KMS-11 (cell line): ENCODE measurements at regions not wholly inside any gene's neighbourhood (a gene's known extent, or its start where the extent isn't known, plus 50 kb on each side); places are given as distances from the start of the nearest gene placed in this dataset.

Source experiments
- H2AFZ ChIP-seq: fragments of 200-600 bp; sonication (generic); 2 replicates; pipeline ENCODE4 v1.6.1; 2016; ENCODE audit warnings: antibody characterized with exemption, mixed run types, low read depth
- H3K27ac ChIP-seq: fragments of 200-600 bp; sonication (generic); 2 replicates; pipeline ENCODE4 v1.6.1; 2016; ENCODE audit warnings: mild to moderate bottlenecking, mixed run types
- H3K27me3 ChIP-seq: fragments of 200-600 bp; sonication (generic); 2 replicates; pipeline ENCODE4 v1.6.1; 2017; ENCODE audit warnings: mild to moderate bottlenecking, low read depth, mixed run types, moderate library complexity; ENCODE audit not compliant: insufficient read depth
- H3K36me3 ChIP-seq: fragments of 200-600 bp; sonication (generic); 2 replicates; pipeline ENCODE4 v1.6.1; 2017; ENCODE audit warnings: mild to moderate bottlenecking, mixed run types; ENCODE audit not compliant: insufficient read depth
- H3K4me1 ChIP-seq: fragments of 200-600 bp; sonication (generic); 2 replicates; pipeline ENCODE4 v1.6.1; 2016; ENCODE audit warnings: mild to moderate bottlenecking, low read depth, mixed run types; ENCODE audit not compliant: poor library complexity, severe bottlenecking
- H3K4me2 ChIP-seq: fragments of 200-600 bp; sonication (generic); 2 replicates; pipeline ENCODE4 v1.7.0; 2016; ENCODE audit warnings: mild to moderate bottlenecking, mixed run types
- H3K4me3 ChIP-seq: fragments of 200-600 bp; sonication (generic); IDR thresholded peaks from 2 replicates; pipeline ENCODE4 v1.6.1; 2017; ENCODE audit warnings: low read depth, low read length, mixed read lengths; ENCODE audit not compliant: insufficient read depth
- H3K79me2 ChIP-seq: fragments of 200-600 bp; sonication (generic); 2 replicates; pipeline ENCODE4 v1.6.1; 2016; ENCODE audit warnings: low read depth, mixed run types; ENCODE audit not compliant: insufficient read depth
- H3K9ac ChIP-seq: fragments of 200-600 bp; sonication (generic); 2 replicates; pipeline ENCODE4 v1.6.1; 2016; ENCODE audit warnings: mild to moderate bottlenecking, mixed run types
- H4K20me1 ChIP-seq: fragments of 200-600 bp; sonication (generic); 2 replicates; pipeline ENCODE4 v1.6.1; 2016; ENCODE audit warnings: mild to moderate bottlenecking, mixed run types; ENCODE audit not compliant: insufficient read depth
- TF ChIP-seq, protein P1 (sequence below): fragments of 200-600 bp; sonication (generic); conservative IDR thresholded peaks from 2 replicates; pipeline ENCODE4 v1.6.1; 2017; ENCODE audit warnings: low read depth, mild to moderate bottlenecking, antibody characterized with exemption, low read length, moderate library complexity, mixed read lengths

DNA sequence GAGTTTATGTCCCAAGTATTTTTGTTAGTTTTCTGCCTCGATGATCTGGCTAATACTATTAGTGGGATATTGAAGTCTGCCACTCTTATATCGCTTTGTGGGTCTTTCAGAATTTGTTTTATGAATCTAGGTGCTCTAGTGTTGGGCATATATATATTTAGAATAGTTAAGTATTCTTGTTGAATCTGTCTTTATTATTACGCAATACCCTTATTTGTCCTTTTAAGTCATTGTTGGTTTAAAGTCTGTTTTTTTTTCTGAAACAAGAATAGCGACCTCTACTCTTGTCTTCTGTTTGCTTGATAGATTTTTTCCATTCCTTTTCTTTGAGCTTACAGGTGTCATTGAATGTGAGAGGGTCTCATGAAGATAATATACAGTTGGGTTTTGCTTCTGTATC, 239.0 kb downstream of the ASCL1 start:
- H3K79me2 ChIP-seq, result no peaks in the 10 kb centered on the region
- no peak overlapping the region for H2AFZ ChIP-seq
- no peak overlapping the region for H3K4me3 ChIP-seq

DNA sequence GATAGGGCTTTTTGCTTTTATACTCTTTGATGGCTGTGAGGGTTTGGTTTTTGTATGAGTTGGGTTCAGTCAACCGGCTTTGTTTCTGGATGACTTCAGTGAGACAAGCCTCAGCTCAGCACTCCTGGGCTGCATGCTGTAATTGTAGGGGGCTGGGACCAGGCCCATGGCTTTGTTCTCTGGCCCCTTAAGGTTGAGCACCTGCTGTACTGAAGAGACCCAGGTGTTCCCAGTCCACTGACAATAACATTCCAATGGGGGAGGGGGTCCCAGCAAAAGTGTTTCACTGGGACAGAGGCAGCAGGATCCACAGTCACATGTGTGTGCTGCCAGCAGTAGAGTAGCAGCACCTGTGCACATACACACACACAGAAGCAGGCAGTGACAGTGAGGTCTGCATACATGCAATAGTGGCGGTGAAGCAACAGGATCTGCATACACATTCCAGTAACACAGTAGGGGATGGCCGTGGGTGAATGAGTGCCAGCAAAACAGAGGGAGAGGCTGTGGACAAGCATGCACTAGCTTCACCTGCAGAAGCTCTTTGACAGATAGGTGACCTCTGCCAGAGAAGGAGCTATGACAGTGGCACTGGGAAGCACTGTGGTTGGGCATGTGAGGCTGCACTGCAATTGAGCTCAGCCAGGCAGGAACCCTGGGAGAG, 240.4 kb downstream of the ASCL1 start:
- Histone ChIP-seq H3K4me2 (no peak overlapping the region), H3K27ac (no peak overlapping the region), H3K4me3 (no peak overlapping the region), H3K27me3 (no peaks in the 10 kb centered on the region), H3K9ac (no peak overlapping the region), H3K36me3 (no peaks in the 10 kb centered on the region), H4K20me1 (no peaks in the 10 kb centered on the region), H3K79me2 (no peaks in the 10 kb centered on the region), H2AFZ (no peak overlapping the region), H3K4me1 (no peaks in the 10 kb centered on the region)
- TF ChIP-seq, protein P1, sequence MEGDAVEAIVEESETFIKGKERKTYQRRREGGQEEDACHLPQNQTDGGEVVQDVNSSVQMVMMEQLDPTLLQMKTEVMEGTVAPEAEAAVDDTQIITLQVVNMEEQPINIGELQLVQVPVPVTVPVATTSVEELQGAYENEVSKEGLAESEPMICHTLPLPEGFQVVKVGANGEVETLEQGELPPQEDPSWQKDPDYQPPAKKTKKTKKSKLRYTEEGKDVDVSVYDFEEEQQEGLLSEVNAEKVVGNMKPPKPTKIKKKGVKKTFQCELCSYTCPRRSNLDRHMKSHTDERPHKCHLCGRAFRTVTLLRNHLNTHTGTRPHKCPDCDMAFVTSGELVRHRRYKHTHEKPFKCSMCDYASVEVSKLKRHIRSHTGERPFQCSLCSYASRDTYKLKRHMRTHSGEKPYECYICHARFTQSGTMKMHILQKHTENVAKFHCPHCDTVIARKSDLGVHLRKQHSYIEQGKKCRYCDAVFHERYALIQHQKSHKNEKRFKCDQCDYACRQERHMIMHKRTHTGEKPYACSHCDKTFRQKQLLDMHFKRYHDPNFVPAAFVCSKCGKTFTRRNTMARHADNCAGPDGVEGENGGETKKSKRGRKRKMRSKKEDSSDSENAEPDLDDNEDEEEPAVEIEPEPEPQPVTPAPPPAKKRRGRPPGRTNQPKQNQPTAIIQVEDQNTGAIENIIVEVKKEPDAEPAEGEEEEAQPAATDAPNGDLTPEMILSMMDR, result no peak

More for the DNA sequence above, 239.0 kb downstream of the ASCL1 start:
- Histone ChIP-seq H3K4me1 (no peaks in the 10 kb centered on the region), H3K27me3 (no peaks in the 10 kb centered on the region), H3K36me3 (no peaks in the 10 kb centered on the region), H3K9ac (no peak overlapping the region), H3K4me2 (no peak overlapping the region), H4K20me1 (no peaks in the 10 kb centered on the region), H3K27ac (no peak overlapping the region)
- TF ChIP-seq, protein P1, result no peak

GRCh38 chr12:103198499-103198898, 241.0 kb downstream of the ASCL1 start:
- H3K4me1 ChIP-seq, result no peaks in the 10 kb centered on the region
- H3K27ac ChIP-seq, result no peak overlapping the region
- no peaks in the 10 kb centered on the region for H3K79me2 ChIP-seq
- no peaks in the 10 kb centered on the region for H3K36me3 ChIP-seq
- no peaks in the 10 kb centered on the region for H3K27me3 ChIP-seq
- H2AFZ ChIP-seq, result no peak overlapping the region
- H3K4me2 ChIP-seq, result no peak overlapping the region
- H3K4me3 ChIP-seq, result no peak overlapping the region
- TF ChIP-seq, protein P1, result no peak
- no peak overlapping the region for H3K9ac ChIP-seq
- H4K20me1 ChIP-seq, result no peaks in the 10 kb centered on the region

- Histone ChIP-seq H3K27me3 (no peaks in the 10 kb centered on the region), H3K79me2 (no peaks in the 10 kb centered on the region), H4K20me1 (no peaks in the 10 kb centered on the region), H3K27ac (no peak overlapping the region), H3K4me3 (no peak overlapping the region), H3K36me3 (no peaks in the 10 kb centered on the region), H2AFZ (no peak overlapping the region), H3K9ac (no peak overlapping the region), H3K4me2 (no peak overlapping the region), H3K4me1 (no peaks in the 10 kb centered on the region)
- TF ChIP-seq, protein P1, result no peak
These were observed 248.4 kb downstream of the ASCL1 start for GRCh38 chr12:103205906-103206305.
